ENCODE measurements at regions not wholly inside any gene's neighbourhood (a gene's known extent, or its start where the extent isn't known, plus 50 kb on each side); places are given as distances from the start of the nearest gene placed in this dataset.
"Not testable (repeated sequence)": the region's sequence is repeated elsewhere in the genome, so short reads cannot be mapped to it uniquely, and the experiment has no call there.

GRCh38 chr3:20622304-20622703 is 436.3 kb upstream of the SGO1 start:
- Histone ChIP-seq H2AFZ (replicated peaks) (no peak overlapping the region), H3K4me2 (no peak overlapping the region), H3K79me2 (ENCODE audit: low read depth) (no peaks in the 10 kb centered on the region), H3K36me3 (no peaks in the 10 kb centered on the region), H3K9ac (no peak overlapping the region), H3K4me1 (no peaks in the 10 kb centered on the region), H3F3A (ENCODE audit: low read depth) (no peaks in the 10 kb centered on the region), H3K4me3 (no peak overlapping the region), H3K27ac (no peak overlapping the region), H4K20me1 (ENCODE audit: low read depth) (no peaks in the 10 kb centered on the region), H3K27me3 (no peaks in the 10 kb centered on the region), H3K9me3 (ENCODE audit: low read depth) (no peaks in the 10 kb centered on the region)
- no peak overlapping the region for H3K4me3 Mint-ChIP-seq
- no peak for TF ChIP-seq EZH2phosphoT487 (IDR thresholded peaks at IDR 0.05)
- H3K27me3 Mint-ChIP-seq (ENCODE audit: insufficient read depth, low read depth), result peaks cover 3% of the 10 kb centered on the region
- DNase-seq (ENCODE audit: low spot score), result no peak
- H3K4me1 Mint-ChIP-seq, result peaks cover 10% of the 10 kb centered on the region
- H3K36me3 Mint-ChIP-seq, result no peaks in the 10 kb centered on the region
- H3K27ac Mint-ChIP-seq, result no peak overlapping the region
- H3K9me3 Mint-ChIP-seq, result peaks cover 10% of the 10 kb centered on the region

- not testable (repeated sequence) for H3K4me3 Mint-ChIP-seq; H3K36me3 Mint-ChIP-seq; DNase-seq (ENCODE audit: low spot score); H3K9me3 ChIP-seq (ENCODE audit: low read depth); H3K27me3 ChIP-seq; H3K4me3 ChIP-seq; H3K27me3 Mint-ChIP-seq (ENCODE audit: insufficient read depth, low read depth); H2AFZ ChIP-seq (replicated peaks); H3K36me3 ChIP-seq; H4K20me1 ChIP-seq (ENCODE audit: low read depth); H3K4me1 ChIP-seq; H3K79me2 ChIP-seq (ENCODE audit: low read depth); H3K4me2 ChIP-seq; H3K27ac Mint-ChIP-seq; H3K9ac ChIP-seq; H3F3A ChIP-seq (ENCODE audit: low read depth); H3K27ac ChIP-seq
- peaks cover 10% of the 10 kb centered on the region for H3K4me1 Mint-ChIP-seq
- peaks cover 22% of the 10 kb centered on the region for H3K9me3 Mint-ChIP-seq
Measured at GRCh38 chr3:20618621-20619020, 432.6 kb upstream of the SGO1 start.

GRCh38 chr3:20618181-20618580 is 432.2 kb upstream of the SGO1 start:
- not testable (repeated sequence) for H3K36me3 ChIP-seq; H3F3A ChIP-seq (ENCODE audit: low read depth); H3K9ac ChIP-seq; H3K27ac ChIP-seq; H3K79me2 ChIP-seq (ENCODE audit: low read depth); H3K27ac Mint-ChIP-seq; H3K27me3 Mint-ChIP-seq (ENCODE audit: insufficient read depth, low read depth); H3K4me1 ChIP-seq; H2AFZ ChIP-seq (replicated peaks); H3K4me3 ChIP-seq; DNase-seq (ENCODE audit: low spot score); H3K9me3 ChIP-seq (ENCODE audit: low read depth); H4K20me1 ChIP-seq (ENCODE audit: low read depth); H3K4me2 ChIP-seq; H3K27me3 ChIP-seq; H3K4me3 Mint-ChIP-seq; H3K36me3 Mint-ChIP-seq
- H3K4me1 Mint-ChIP-seq, result peaks cover 10% of the 10 kb centered on the region
- peaks cover 24% of the 10 kb centered on the region for H3K9me3 Mint-ChIP-seq

GRCh38 chr3:20615982-20616381 is 430.0 kb upstream of the SGO1 start:
- H3K4me3 Mint-ChIP-seq, H3K36me3 Mint-ChIP-seq, H3K4me2 ChIP-seq: not testable (repeated sequence)

GRCh38 chr3:20608054-20608738 is 422.2 kb upstream of the SGO1 start:
- peaks cover 20% of the 10 kb centered on the region for H3K9me3 ChIP-seq (ENCODE audit: low read depth)
- H3K4me3 ChIP-seq, result no peak overlapping the region
- no peaks in the 10 kb centered on the region for H4K20me1 ChIP-seq (ENCODE audit: low read depth)
- H3K27ac Mint-ChIP-seq, result no peak overlapping the region
- no peak overlapping the region for H2AFZ ChIP-seq (replicated peaks)
- peaks cover 8% of the 10 kb centered on the region for H3K4me1 Mint-ChIP-seq
- H3K9me3 Mint-ChIP-seq, result peaks cover 18% of the 10 kb centered on the region
- no peak for TF ChIP-seq EZH2phosphoT487 (IDR thresholded peaks at IDR 0.05)
- no peak for TF ChIP-seq EZH2 (IDR thresholded peaks at IDR 0.05)
- no peak for TF ChIP-seq CTCF (IDR thresholded peaks at IDR 0.05)
- H3K36me3 ChIP-seq, result peaks cover 9% of the 10 kb centered on the region
- no peaks in the 10 kb centered on the region for H3K4me1 ChIP-seq
- no peaks in the 10 kb centered on the region for H3K27me3 ChIP-seq
- H3K36me3 Mint-ChIP-seq, result peaks cover 3% of the 10 kb centered on the region
- no peaks in the 10 kb centered on the region for H3F3A ChIP-seq (ENCODE audit: low read depth)
- peaks cover 2% of the 10 kb centered on the region for H3K27me3 Mint-ChIP-seq (ENCODE audit: insufficient read depth, low read depth)
- no peak overlapping the region for H3K4me2 ChIP-seq
- no peak for DNase-seq (ENCODE audit: low spot score)
- H3K9ac ChIP-seq, result no peak overlapping the region
- no peaks in the 10 kb centered on the region for H3K79me2 ChIP-seq (ENCODE audit: low read depth)
- no peak overlapping the region for H3K4me3 Mint-ChIP-seq
- no peak overlapping the region for H3K27ac ChIP-seq

More at GRCh38 chr3:20615982-20616381, 430.0 kb upstream of the SGO1 start:
- not testable (repeated sequence) for H3K27ac Mint-ChIP-seq; H3K4me1 ChIP-seq; H3K27me3 Mint-ChIP-seq (ENCODE audit: insufficient read depth, low read depth); H3K79me2 ChIP-seq (ENCODE audit: low read depth); H4K20me1 ChIP-seq (ENCODE audit: low read depth); H3K27ac ChIP-seq; H3K9ac ChIP-seq; H3K4me3 ChIP-seq; H3K36me3 ChIP-seq; H2AFZ ChIP-seq (replicated peaks); DNase-seq (ENCODE audit: low spot score); H3K27me3 ChIP-seq; H3F3A ChIP-seq (ENCODE audit: low read depth)
- Mint-ChIP-seq H3K9me3 (peaks cover 31% of the 10 kb centered on the region), H3K4me1 (peaks cover 10% of the 10 kb centered on the region)
- H3K9me3 ChIP-seq (ENCODE audit: low read depth), result peaks cover 20% of the 10 kb centered on the region
